ENCODE measurements at regions not wholly inside any gene's neighbourhood (a gene's known extent, or its start where the extent isn't known, plus 50 kb on each side); places are given as distances from the start of the nearest gene placed in this dataset.

DNA sequence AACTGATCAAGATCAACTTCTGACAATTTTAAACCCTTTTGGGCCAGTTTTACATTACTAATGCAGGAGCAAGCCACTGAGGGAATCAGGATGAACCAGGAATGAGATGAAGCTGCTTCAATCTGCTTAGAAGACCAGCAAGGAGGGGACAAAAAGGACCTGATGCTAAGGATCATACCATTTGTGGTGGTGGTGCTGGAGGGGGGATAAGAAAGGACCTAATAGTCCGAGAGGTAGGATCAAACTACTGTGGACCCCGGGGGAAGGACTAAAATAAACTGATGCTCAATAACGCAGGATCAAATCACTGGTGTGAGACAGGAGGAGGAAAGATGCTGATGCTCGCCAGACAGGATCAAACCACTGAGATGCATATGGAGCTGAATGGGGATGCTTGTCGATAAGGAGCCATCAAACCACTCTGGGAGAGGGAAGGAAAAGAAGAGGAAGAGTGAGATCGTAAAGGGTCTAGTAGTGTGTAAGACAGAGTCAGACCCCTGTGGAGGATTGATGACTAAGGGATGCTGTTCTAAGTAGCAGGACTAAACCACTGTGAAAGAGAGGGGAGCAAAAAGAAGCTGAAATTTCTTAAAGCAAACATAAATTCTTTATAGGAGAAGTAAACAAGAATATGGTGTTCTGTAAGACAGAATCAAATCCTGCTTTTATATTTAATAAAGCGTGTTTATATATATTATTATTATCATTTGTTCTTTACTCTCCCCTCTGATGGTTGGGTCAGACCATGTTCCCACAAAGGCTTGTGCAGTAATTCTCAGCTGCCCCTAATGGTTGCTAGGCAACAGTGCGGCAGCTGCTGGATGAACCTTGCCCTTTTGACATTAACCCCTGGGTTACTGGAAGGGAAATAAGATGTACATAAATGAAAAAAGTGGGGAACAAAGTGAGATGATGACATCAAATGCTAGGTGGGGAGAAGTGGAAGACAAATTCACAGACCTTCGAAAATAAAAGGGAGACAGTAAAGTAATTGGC, 432.5 kb upstream of the FGF16 start:
- TF ChIP-seq, protein P1, sequence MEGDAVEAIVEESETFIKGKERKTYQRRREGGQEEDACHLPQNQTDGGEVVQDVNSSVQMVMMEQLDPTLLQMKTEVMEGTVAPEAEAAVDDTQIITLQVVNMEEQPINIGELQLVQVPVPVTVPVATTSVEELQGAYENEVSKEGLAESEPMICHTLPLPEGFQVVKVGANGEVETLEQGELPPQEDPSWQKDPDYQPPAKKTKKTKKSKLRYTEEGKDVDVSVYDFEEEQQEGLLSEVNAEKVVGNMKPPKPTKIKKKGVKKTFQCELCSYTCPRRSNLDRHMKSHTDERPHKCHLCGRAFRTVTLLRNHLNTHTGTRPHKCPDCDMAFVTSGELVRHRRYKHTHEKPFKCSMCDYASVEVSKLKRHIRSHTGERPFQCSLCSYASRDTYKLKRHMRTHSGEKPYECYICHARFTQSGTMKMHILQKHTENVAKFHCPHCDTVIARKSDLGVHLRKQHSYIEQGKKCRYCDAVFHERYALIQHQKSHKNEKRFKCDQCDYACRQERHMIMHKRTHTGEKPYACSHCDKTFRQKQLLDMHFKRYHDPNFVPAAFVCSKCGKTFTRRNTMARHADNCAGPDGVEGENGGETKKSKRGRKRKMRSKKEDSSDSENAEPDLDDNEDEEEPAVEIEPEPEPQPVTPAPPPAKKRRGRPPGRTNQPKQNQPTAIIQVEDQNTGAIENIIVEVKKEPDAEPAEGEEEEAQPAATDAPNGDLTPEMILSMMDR (IDR thresholded peaks at IDR 0.05) = no peak
- no peak for TF ChIP-seq POLR2A (IDR thresholded peaks at IDR 0.05)

All from adrenal gland (tissue), 5 donors.